ENCODE measurements at regions not wholly inside any gene's neighbourhood (a gene's known extent, or its start where the extent isn't known, plus 50 kb on each side); places are given as distances from the start of the nearest gene placed in this dataset.

DNA sequence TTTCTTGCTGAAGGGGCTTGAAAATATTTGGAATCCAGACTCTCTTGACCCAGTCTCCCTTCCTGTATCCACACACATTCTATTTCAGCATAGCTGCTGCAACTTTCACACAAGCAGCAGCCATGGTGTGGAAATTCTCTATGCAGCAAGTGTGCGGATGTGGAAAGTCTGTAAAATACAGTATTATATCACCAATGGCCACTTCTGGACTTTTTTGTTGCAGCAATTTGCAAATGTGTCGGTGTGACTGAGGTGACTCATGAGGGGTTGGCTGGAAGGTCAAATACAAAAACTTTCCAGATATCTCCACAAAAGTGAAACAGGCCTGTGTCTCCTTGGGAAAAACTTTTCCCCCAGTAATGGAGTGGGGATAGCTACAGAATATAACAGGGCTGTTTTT is 299.3 kb upstream of the GYPC start:
- no peak for DNase-seq (ENCODE audit: low spot score)
- Histone ChIP-seq H3K9me3 (ENCODE audit: control insufficient read depth in 4 of 4, low read length in 3 of 4) (no peaks in the 10 kb centered on the region), H3K36me3 (ENCODE audit: control insufficient read depth in 4 of 4, insufficient read depth in 3 of 4, low read depth in 1 of 4, low read length in 3 of 4) (no peaks in the 10 kb centered on the region), H3K27ac (ENCODE audit: low read depth in 1 of 2, low read length in 2 of 2) (no peak overlapping the region), H3K4me1 (ENCODE audit: control insufficient read depth in 4 of 4, insufficient read depth in 4 of 4, low read length in 3 of 4) (no peaks in the 10 kb centered on the region), H3K9ac (ENCODE audit: low read depth in 1 of 2, low read length in 2 of 2) (no peak overlapping the region), H3K27me3 (ENCODE audit: control insufficient read depth in 4 of 4, insufficient read depth in 4 of 4, low read length in 3 of 4) (no peaks in the 10 kb centered on the region), H3K4me3 (ENCODE audit: low read depth in 1 of 3, low read length in 3 of 3) (no peak overlapping the region)
- WGBS = 76% methylated on average over 2 of the region's 2 CpGs
- TF ChIP-seq HNF4G (IDR thresholded peaks at IDR 0.05) (no peak), TAF1 (conservative IDR thresholded peaks at IDR 0.05) (no peak), GABPA (IDR thresholded peaks at IDR 0.05 in 1 of 2, conservative IDR thresholded peaks at IDR 0.05 in 1 of 2) (no peak), SP1 (IDR thresholded peaks at IDR 0.05) (no peak), JUND (IDR thresholded peaks at IDR 0.05) (no peak), EGR1 (IDR thresholded peaks at IDR 0.05; ENCODE audit: low read depth in 2 of 2) (no peak), NR2F2 (IDR thresholded peaks at IDR 0.05) (no peak), FOXA1 (IDR thresholded peaks at IDR 0.05) (no peak), HNF4A (conservative IDR thresholded peaks at IDR 0.05) (no peak), RXRA (IDR thresholded peaks at IDR 0.05) (no peak), RAD21 (IDR thresholded peaks at IDR 0.05) (no peak), YY1 (IDR thresholded peaks at IDR 0.05) (no peak), FOXA2 (IDR thresholded peaks at IDR 0.05) (no peak)
- TF ChIP-seq, protein P1, sequence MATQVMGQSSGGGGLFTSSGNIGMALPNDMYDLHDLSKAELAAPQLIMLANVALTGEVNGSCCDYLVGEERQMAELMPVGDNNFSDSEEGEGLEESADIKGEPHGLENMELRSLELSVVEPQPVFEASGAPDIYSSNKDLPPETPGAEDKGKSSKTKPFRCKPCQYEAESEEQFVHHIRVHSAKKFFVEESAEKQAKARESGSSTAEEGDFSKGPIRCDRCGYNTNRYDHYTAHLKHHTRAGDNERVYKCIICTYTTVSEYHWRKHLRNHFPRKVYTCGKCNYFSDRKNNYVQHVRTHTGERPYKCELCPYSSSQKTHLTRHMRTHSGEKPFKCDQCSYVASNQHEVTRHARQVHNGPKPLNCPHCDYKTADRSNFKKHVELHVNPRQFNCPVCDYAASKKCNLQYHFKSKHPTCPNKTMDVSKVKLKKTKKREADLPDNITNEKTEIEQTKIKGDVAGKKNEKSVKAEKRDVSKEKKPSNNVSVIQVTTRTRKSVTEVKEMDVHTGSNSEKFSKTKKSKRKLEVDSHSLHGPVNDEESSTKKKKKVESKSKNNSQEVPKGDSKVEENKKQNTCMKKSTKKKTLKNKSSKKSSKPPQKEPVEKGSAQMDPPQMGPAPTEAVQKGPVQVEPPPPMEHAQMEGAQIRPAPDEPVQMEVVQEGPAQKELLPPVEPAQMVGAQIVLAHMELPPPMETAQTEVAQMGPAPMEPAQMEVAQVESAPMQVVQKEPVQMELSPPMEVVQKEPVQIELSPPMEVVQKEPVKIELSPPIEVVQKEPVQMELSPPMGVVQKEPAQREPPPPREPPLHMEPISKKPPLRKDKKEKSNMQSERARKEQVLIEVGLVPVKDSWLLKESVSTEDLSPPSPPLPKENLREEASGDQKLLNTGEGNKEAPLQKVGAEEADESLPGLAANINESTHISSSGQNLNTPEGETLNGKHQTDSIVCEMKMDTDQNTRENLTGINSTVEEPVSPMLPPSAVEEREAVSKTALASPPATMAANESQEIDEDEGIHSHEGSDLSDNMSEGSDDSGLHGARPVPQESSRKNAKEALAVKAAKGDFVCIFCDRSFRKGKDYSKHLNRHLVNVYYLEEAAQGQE (IDR thresholded peaks at IDR 0.05) = no peak
- TF ChIP-seq, protein P2, sequence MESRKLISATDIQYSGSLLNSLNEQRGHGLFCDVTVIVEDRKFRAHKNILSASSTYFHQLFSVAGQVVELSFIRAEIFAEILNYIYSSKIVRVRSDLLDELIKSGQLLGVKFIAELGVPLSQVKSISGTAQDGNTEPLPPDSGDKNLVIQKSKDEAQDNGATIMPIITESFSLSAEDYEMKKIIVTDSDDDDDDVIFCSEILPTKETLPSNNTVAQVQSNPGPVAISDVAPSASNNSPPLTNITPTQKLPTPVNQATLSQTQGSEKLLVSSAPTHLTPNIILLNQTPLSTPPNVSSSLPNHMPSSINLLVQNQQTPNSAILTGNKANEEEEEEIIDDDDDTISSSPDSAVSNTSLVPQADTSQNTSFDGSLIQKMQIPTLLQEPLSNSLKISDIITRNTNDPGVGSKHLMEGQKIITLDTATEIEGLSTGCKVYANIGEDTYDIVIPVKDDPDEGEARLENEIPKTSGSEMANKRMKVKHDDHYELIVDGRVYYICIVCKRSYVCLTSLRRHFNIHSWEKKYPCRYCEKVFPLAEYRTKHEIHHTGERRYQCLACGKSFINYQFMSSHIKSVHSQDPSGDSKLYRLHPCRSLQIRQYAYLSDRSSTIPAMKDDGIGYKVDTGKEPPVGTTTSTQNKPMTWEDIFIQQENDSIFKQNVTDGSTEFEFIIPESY (IDR thresholded peaks at IDR 0.05) = no peak
- TF ChIP-seq, protein P3, sequence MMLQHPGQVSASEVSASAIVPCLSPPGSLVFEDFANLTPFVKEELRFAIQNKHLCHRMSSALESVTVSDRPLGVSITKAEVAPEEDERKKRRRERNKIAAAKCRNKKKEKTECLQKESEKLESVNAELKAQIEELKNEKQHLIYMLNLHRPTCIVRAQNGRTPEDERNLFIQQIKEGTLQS (IDR thresholded peaks at IDR 0.05) = no peak
- TF ChIP-seq, protein P4, sequence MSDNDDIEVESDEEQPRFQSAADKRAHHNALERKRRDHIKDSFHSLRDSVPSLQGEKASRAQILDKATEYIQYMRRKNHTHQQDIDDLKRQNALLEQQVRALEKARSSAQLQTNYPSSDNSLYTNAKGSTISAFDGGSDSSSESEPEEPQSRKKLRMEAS (IDR thresholded peaks at IDR 0.05) = no peak
- TF ChIP-seq, protein P5, sequence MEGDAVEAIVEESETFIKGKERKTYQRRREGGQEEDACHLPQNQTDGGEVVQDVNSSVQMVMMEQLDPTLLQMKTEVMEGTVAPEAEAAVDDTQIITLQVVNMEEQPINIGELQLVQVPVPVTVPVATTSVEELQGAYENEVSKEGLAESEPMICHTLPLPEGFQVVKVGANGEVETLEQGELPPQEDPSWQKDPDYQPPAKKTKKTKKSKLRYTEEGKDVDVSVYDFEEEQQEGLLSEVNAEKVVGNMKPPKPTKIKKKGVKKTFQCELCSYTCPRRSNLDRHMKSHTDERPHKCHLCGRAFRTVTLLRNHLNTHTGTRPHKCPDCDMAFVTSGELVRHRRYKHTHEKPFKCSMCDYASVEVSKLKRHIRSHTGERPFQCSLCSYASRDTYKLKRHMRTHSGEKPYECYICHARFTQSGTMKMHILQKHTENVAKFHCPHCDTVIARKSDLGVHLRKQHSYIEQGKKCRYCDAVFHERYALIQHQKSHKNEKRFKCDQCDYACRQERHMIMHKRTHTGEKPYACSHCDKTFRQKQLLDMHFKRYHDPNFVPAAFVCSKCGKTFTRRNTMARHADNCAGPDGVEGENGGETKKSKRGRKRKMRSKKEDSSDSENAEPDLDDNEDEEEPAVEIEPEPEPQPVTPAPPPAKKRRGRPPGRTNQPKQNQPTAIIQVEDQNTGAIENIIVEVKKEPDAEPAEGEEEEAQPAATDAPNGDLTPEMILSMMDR (IDR thresholded peaks at IDR 0.05; ENCODE audit: low read depth, low read length, missing input control) = no peak
